ENCODE measurements at regions not wholly inside any gene's neighbourhood (a gene's known extent, or its start where the extent isn't known, plus 50 kb on each side); places are given as distances from the start of the nearest gene placed in this dataset.

DNA sequence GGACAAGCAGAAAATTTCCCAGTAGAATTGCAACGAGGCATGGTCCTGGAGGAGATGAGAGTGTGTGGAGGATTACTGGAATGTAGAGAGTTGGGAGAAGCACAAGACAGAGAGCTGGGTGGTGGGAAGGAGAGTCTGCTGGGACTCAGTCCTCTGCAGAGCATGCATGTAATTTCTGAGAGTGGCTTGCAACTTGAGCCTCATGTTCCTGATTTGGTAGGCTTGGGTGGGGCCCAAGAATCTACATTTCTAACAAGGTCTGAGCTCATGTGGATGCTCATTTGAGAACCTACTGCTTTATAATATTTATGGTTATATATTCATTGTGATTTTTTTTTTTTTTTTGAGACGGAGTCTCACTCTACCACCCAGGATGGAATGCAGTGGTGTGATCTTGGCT is 317.9 kb upstream of the COBL start (continued):
- TF ChIP-seq BACH1 (IDR thresholded peaks at IDR 0.05; ENCODE audit: low read length) (no peak), CEBPB (IDR thresholded peaks at IDR 0.05; ENCODE audit: low read depth, low read length) (no peak), RNF2 (IDR thresholded peaks at IDR 0.05; ENCODE audit: borderline replicate concordance, low read depth, low read length, missing control alignments, poor library complexity, severe bottlenecking) (no peak), SIX5 (IDR thresholded peaks at IDR 0.05; ENCODE audit: low read depth, low read length) (no peak)

All from H1 (cell line).